ENCODE measurements at regions not wholly inside any gene's neighbourhood (a gene's known extent, or its start where the extent isn't known, plus 50 kb on each side); places are given as distances from the start of the nearest gene placed in this dataset.
"Not testable (repeated sequence)": the region's sequence is repeated elsewhere in the genome, so short reads cannot be mapped to it uniquely, and the experiment has no call there.

DNA sequence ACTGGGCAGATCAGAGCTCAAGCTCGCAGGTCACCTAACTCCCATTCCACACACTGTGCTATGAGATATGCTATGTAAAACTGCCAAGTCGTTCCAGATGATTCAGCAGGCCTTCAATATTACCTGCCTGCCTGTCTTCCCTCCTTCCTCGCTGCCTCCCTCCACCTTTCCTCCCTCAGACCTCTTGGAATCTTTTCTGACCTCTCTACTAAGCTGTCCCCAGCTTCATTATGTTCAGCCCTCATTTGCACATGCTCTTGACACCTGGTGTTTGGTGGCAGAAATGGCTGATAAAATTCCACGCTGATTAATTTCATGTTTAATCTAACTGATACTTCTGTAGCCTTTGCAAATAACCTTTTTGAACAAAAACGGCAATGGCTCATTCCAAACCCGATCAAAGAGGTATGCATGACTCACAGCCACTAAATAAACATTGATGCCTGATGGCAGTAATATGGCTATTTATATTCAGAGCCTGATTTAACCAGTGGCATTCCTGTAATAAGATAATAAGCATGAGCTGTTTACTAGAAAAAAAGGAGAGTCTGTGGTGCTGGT, 130.8 kb upstream of the EGLN3 start:
- H3K36me3 ChIP-seq, result no peaks in the 10 kb centered on the region
- H3K27ac ChIP-seq, result no peak overlapping the region
- H3K4me3 ChIP-seq, result no peak overlapping the region
- peak; percentile 15 to 82 for ATAC-seq
- no peaks in the 10 kb centered on the region for H3K9me3 ChIP-seq
- peaks cover 11% of the 10 kb centered on the region for H3K4me1 ChIP-seq
- no peak for DNase-seq
- TF ChIP-seq, protein P1, sequence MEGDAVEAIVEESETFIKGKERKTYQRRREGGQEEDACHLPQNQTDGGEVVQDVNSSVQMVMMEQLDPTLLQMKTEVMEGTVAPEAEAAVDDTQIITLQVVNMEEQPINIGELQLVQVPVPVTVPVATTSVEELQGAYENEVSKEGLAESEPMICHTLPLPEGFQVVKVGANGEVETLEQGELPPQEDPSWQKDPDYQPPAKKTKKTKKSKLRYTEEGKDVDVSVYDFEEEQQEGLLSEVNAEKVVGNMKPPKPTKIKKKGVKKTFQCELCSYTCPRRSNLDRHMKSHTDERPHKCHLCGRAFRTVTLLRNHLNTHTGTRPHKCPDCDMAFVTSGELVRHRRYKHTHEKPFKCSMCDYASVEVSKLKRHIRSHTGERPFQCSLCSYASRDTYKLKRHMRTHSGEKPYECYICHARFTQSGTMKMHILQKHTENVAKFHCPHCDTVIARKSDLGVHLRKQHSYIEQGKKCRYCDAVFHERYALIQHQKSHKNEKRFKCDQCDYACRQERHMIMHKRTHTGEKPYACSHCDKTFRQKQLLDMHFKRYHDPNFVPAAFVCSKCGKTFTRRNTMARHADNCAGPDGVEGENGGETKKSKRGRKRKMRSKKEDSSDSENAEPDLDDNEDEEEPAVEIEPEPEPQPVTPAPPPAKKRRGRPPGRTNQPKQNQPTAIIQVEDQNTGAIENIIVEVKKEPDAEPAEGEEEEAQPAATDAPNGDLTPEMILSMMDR (IDR thresholded peaks at IDR 0.05), result no peak
- no peaks in the 10 kb centered on the region for H3K27me3 ChIP-seq (ENCODE audit: low read depth)
- intact Hi-C loops (cut with DNase I), result no loop called here

GRCh38 chr14:34081101-34081575, 130.3 kb upstream of the EGLN3 start:
- DNase-seq (no peak), ATAC-seq (peak in 1 of 2 donors; percentile 31)
- H3K27me3 ChIP-seq (ENCODE audit: low read depth), result no peaks in the 10 kb centered on the region
- intact Hi-C loops (cut with DNase I), result no loop called here
- no peak overlapping the region for H3K27ac ChIP-seq
- TF ChIP-seq, protein P1 (IDR thresholded peaks at IDR 0.05), result no peak
- H3K4me1 ChIP-seq, result peaks cover 11% of the 10 kb centered on the region
- no peak overlapping the region for H3K4me3 ChIP-seq
- no peaks in the 10 kb centered on the region for H3K9me3 ChIP-seq
- H3K36me3 ChIP-seq, result no peaks in the 10 kb centered on the region

DNA sequence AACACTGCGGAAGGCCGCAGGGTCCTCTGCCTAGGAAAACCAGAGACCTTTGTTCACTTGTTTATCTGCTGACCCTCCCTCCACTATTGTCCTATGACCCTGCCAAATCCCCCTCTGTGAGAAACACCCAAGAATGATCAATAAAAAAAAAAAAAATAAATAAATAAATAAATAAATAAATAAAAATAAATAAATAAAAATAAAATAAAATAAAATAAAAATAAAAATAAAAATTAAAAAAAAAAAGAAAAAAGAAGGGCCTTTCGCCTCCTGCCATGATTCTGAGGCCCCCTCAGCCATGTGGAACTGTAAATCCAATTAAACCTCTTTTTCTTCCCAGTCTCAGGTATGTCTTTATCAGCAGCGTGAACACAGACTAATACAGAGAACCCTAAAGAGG, 128.8 kb upstream of the EGLN3 start:
- H3K36me3 ChIP-seq; H3K27ac ChIP-seq; H3K27me3 ChIP-seq (ENCODE audit: low read depth); ATAC-seq; DNase-seq; intact Hi-C loops (cut with DNase I); H3K4me3 ChIP-seq; H3K9me3 ChIP-seq: not testable (repeated sequence)
- peaks cover 11% of the 10 kb centered on the region for H3K4me1 ChIP-seq

- H3K9me3 ChIP-seq, result no peaks in the 10 kb centered on the region
- ATAC-seq (peak; percentile 49 to 52), DNase-seq (no peak)
- H3K27me3 ChIP-seq (ENCODE audit: low read depth), result no peaks in the 10 kb centered on the region
- peaks cover 11% of the 10 kb centered on the region for H3K4me1 ChIP-seq
- no peak overlapping the region for H3K4me3 ChIP-seq
- intact Hi-C loops (cut with DNase I), result no loop called here
- H3K27ac ChIP-seq, result no peak overlapping the region
- H3K36me3 ChIP-seq, result no peaks in the 10 kb centered on the region
- TF ChIP-seq, protein P1 (IDR thresholded peaks at IDR 0.05), result no peak
Measured at GRCh38 chr14:34078117-34078743, 127.4 kb upstream of the EGLN3 start.

GRCh38 chr14:34075826-34076225, 125.0 kb upstream of the EGLN3 start:
- no peak for DNase-seq
- TF ChIP-seq, protein P1 (IDR thresholded peaks at IDR 0.05), result no peak
- Histone ChIP-seq H3K4me3 (no peak overlapping the region), H3K9me3 (no peaks in the 10 kb centered on the region), H3K27me3 (ENCODE audit: low read depth) (no peaks in the 10 kb centered on the region), H3K4me1 (no peaks in the 10 kb centered on the region), H3K27ac (no peak overlapping the region), H3K36me3 (no peaks in the 10 kb centered on the region)
- ATAC-seq, result no peak
- intact Hi-C loops (cut with DNase I), result no loop called here

DNA sequence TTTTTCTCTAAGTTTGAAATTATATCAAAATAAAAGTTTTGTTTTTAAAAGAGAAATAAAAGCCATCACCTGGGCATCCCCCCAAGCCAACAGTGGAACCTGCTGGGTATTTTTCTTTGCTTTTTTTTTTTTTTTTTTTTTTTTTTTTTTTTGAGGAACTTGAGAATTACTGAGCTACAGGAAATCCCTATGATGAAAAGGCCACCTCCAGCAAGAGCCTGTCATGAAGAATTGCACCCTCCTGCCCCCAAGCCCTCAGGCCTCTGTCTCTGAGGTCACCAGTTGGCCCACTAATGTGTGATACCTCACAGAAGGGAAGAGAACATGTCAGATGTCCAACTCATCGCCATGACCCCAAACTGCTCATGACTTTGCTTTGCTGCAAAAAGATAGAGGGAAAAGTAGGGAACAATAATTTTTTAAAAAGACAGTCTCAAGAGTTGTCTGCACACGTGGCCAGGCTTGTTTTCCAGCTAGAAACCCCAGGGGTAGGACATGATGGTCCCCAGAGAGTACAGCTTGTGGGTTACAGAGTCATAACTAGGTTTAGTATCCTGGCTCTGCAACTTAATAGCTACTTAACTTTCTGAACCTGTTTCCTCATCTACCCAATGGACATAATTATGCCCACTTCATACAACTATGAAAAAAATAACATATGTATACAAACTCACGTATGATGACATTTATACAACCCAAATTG, 124.3 kb upstream of the EGLN3 start:
- no peaks in the 10 kb centered on the region for H3K36me3 ChIP-seq
- no peak overlapping the region for H3K4me3 ChIP-seq
- no peaks in the 10 kb centered on the region for H3K27me3 ChIP-seq (ENCODE audit: low read depth)
- no peaks in the 10 kb centered on the region for H3K4me1 ChIP-seq
- intact Hi-C loops (cut with DNase I), result no loop called here
- no peak for ATAC-seq
- TF ChIP-seq, protein P1 (IDR thresholded peaks at IDR 0.05), result no peak
- H3K9me3 ChIP-seq, result no peaks in the 10 kb centered on the region
- H3K27ac ChIP-seq, result no peak overlapping the region
- DNase-seq, result no peak

Data from lower lobe of right lung (tissue), 2 donors.